Right lobe of liver (tissue), 6 donors: ENCODE measurements at regions not wholly inside any gene's neighbourhood (a gene's known extent, or its start where the extent isn't known, plus 50 kb on each side); places are given as distances from the start of the nearest gene placed in this dataset.

Experiments used
- ATAC-seq, 4 donors: fragments of 200-7000 bp; cut with Tn5 transposase; one replicate each; pipeline ENCODE4 v1.9.1; 2020; ENCODE audit warnings: mild to moderate bottlenecking in 4 of 4, moderate library complexity in 4 of 4
- DNase-seq, 3 donors: peaks; one replicate each; pipeline ENCODE4 v3.0.0-alpha.2; 2020
- H3K27ac ChIP-seq, 3 donors: fragments of 200-600 bp; one replicate each; pipeline ENCODE4 v1.8.0; 2022
- H3K27me3 ChIP-seq, 2 donors: fragments of 200-600 bp; one replicate each; pipeline ENCODE4 v1.8.0; 2022
- H3K36me3 ChIP-seq, 4 donors: fragments of 200-600 bp; sonication (generic) in 1 of 4; one replicate each; pipeline versions ENCODE4 v1.5.1 to v1.8.0; 2017 to 2022; ENCODE audit warnings: control low read depth in 1 of 4
- H3K4me1 ChIP-seq, 4 donors: fragments of 200-600 bp; sonication (generic) in 1 of 4; one replicate each; pipeline versions ENCODE4 v1.5.1 to v1.8.0; 2017 to 2022; ENCODE audit warnings: control low read depth in 1 of 4
- H3K4me3 ChIP-seq, 3 donors: fragments of 200-600 bp; one replicate each; pipeline ENCODE4 v1.8.0; 2022
- H3K9me3 ChIP-seq, 4 donors: fragments of 200-600 bp; sonication (generic) in 1 of 4; one replicate each; pipeline versions ENCODE4 v1.5.1 to v1.8.0; 2017 to 2022; ENCODE audit warnings: control low read depth in 1 of 4
- CTCF ChIP-seq, 4 donors: fragments of 200-600 bp in 3 of 4; fragments of 450-650 bp in 1 of 4; IDR thresholded peaks; one replicate each; pipeline versions ENCODE4 v1.5.1 to v1.8.0; 2016 to 2022; ENCODE audit warnings: antibody characterized with exemption in 4 of 4, mild to moderate bottlenecking in 2 of 4
- POLR2A ChIP-seq: fragments of 450-650 bp; IDR thresholded peaks from one replicate; pipeline ENCODE4 v1.6.1; 2017; ENCODE audit warnings: antibody characterized with exemption, mild to moderate bottlenecking
- whole genome bisulfite sequencing: methylation state at CpG from one replicate; pipeline ENCODE4 v1.1.6; 2018; ENCODE audit warnings: low coverage, low lambda C conversion rate; ENCODE audit not compliant: insufficient coverage; ENCODE audit errors: missing lambda C conversion rate; 5-methylcytosine and 5-hydroxymethylcytosine counted together
- intact Hi-C, 2 donors: fragments of 100-400 bp; cut with DNase I; formaldehyde crosslinking; loops; one replicate each; pipeline versions ENCODE4 v1.11.2 to v1.14.1; 2022
- donor health status: DM: no; HTN: yes; CAD: no.
- donor health status: DM: no; HTN: no; CAD: no.
- donor health status: DM: no; HTN: no; CAD: no.
- donor health status: DM: no; HTN: yes; CAD: no.
- donor health status: DM: no; HTN: yes; CAD: no.

DNA sequence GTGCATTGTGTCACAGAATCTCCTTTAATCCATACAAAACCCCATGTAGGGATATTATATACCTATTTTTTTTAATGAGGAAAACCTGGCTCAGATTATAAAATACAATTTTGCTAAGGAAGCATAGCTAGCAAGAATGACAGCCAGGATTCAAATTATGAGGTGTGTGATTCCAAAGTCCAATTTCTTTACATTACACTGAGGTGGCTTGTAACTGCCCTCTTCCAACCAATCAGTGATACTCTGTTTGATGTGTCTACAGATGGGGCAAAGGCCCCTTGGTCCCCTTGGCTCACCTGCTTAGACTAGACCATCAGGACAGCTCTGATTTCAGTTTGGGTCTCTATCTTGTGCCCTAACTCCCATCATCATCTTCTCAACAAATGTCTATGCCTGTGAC lies 120.3 kb upstream of the ADAMTS9 start:
- no peaks in the 10 kb centered on the region for H3K36me3 ChIP-seq
- H3K27ac ChIP-seq = no peak overlapping the region
- H3K4me1 ChIP-seq = no peaks in the 10 kb centered on the region
- ATAC-seq = no peak
- H3K4me3 ChIP-seq = no peak overlapping the region
- no peaks in the 10 kb centered on the region for H3K27me3 ChIP-seq
- DNase-seq = no peak
- H3K9me3 ChIP-seq = no peaks in the 10 kb centered on the region
- intact Hi-C loops = no loop called here
- TF ChIP-seq POLR2A = no peak
- no peak for TF ChIP-seq CTCF (IDR thresholded peaks at IDR 0.05)

GRCh38 chr3:64806668-64807605 lies 119.1 kb upstream of the ADAMTS9 start:
- H3K4me1 ChIP-seq = no peaks in the 10 kb centered on the region
- H3K27ac ChIP-seq = no peak overlapping the region
- no peaks in the 10 kb centered on the region for H3K9me3 ChIP-seq
- no peaks in the 10 kb centered on the region for H3K36me3 ChIP-seq
- ATAC-seq = peak; percentile 50 to 90 (median 80)
- TF ChIP-seq CTCF (IDR thresholded peaks at IDR 0.05) (no peak), POLR2A (no peak)
- intact Hi-C loops = no loop called here
- no peak overlapping the region for H3K4me3 ChIP-seq
- DNase-seq = no peak
- H3K27me3 ChIP-seq = no peaks in the 10 kb centered on the region
- 39% methylated on average over 5 of the region's 6 CpGs for WGBS

DNA sequence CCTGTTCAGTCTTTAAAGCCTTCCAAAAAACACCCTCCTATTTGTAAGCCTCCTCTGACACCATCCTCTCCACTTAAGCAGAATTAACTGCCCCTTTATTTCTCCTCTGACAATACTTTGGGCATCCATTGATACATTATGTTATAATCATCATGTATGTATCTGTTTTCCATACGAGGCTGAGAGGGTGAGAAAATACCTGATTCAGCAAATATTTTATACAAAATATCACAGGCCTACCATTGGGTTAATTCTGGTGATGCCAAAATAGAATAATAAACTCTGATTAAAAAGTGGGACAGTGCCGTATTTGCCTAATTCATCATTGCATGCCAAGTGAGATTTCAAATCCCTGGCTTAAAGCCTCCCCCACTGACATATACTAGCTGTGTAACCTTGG lies 118.2 kb upstream of the ADAMTS9 start:
- no peaks in the 10 kb centered on the region for H3K27me3 ChIP-seq
- H3K4me1 ChIP-seq = no peaks in the 10 kb centered on the region
- DNase-seq (no peak), ATAC-seq (no peak)
- WGBS = 31% methylated on average over 2 of the region's 2 CpGs
- H3K4me3 ChIP-seq = no peak overlapping the region
- intact Hi-C loops = no loop called here
- TF ChIP-seq CTCF (IDR thresholded peaks at IDR 0.05) (no peak), POLR2A (no peak)
- no peak overlapping the region for H3K27ac ChIP-seq
- no peaks in the 10 kb centered on the region for H3K36me3 ChIP-seq
- H3K9me3 ChIP-seq = no peaks in the 10 kb centered on the region

- Histone ChIP-seq H3K27ac (no peak overlapping the region), H3K27me3 (no peaks in the 10 kb centered on the region), H3K9me3 (no peaks in the 10 kb centered on the region), H3K36me3 (no peaks in the 10 kb centered on the region), H3K4me1 (no peaks in the 10 kb centered on the region), H3K4me3 (no peak overlapping the region)
- no peak for ATAC-seq
- TF ChIP-seq POLR2A = no peak
- TF ChIP-seq CTCF (IDR thresholded peaks at IDR 0.05) = no peak
- intact Hi-C loops = no loop called here
- no peak for DNase-seq
- WGBS = 93% methylated on average over 2 of the region's 2 CpGs
Measured at GRCh38 chr3:64805248-64805647, 117.4 kb upstream of the ADAMTS9 start.
